GM19328 (cell line): ENCODE measurements at regions not wholly inside any gene's neighbourhood (a gene's known extent, or its start where the extent isn't known, plus 50 kb on each side); places are given as distances from the start of the nearest gene placed in this dataset.
"Not testable (repeated sequence)": the region's sequence is repeated elsewhere in the genome, so short reads cannot be mapped to it uniquely, and the experiment has no call there.

ENCODE experiments used
- ATAC-seq: cut with Tn5 transposase; IDR thresholded peaks from one replicate; pipeline ENCODE4 v1.9.1; 2021; ENCODE audit warnings: mild to moderate bottlenecking, moderate library complexity; ENCODE audit not compliant: unreplicated experiment

GRCh38 chr7:87007038-87007437, 52.4 kb downstream of the ELAPOR2 start:
- ATAC-seq, result no peak

GRCh38 chr7:87004956-87005355, 54.5 kb downstream of the ELAPOR2 start:
- ATAC-seq, result no peak

DNA sequence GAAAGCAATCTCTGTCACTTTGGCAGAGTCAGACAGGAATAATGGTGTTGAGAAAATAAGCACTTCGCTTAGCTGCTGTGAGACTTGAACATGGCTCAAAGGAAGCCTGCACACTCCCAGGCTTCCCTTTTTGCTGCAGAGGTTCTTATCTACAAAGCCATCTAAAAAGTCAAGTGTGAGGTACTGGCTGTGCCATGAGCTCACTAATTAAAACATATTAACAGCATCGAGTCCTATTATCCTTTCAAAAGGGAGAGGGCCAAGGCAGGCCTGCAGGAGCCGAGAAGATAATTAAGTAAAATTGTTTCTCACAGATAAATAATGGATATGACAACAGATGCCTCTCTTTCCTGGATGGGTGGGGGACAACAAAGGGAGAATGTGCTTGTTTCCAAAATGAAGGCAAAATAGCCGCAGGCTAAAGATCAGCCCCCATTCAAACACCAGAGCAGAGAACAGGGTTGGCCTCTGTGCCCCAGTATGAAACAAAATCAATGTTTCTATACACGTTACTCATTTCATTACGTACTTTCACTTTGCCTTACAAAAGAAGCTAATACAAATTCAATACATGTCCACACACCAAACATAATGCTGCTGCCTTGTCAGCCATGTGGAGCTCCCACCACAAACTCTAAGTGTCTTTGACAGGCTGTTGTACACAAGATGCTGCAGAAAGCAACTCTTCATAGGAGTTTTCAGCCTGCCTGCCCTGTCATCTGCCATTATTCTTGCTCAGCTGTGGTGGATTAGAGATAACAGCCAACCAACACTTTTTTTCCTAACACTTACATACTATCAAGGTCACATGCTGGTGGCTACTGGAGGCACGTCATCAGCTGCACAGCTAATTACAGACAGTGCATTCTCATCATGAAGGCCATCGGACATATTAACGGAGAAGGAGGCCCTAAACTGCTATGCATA, 55.3 kb downstream of the ELAPOR2 start:
- ATAC-seq, result no peak

- no peak for ATAC-seq
Measured at GRCh38 chr7:87001214-87001613, 58.2 kb downstream of the ELAPOR2 start.

DNA sequence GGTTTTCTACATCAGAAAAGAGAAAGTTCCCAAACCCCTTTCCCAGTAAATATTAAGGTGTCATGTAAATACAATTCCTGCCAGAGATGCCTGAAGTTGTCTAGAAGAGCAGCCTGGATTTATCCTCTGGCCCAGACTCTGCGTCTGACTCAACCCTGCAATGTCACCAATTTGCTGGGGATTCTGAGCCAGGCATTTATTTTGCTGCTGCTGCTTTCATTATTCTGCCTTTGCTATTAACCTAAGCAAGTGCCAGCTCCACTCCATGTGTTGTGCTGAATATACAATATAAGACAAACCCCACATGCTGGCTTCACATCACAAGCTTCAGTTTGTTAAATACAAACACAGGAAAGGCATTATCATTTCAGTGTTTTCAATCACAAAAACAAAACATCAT, 59.1 kb downstream of the ELAPOR2 start:
- no peak for ATAC-seq

DNA sequence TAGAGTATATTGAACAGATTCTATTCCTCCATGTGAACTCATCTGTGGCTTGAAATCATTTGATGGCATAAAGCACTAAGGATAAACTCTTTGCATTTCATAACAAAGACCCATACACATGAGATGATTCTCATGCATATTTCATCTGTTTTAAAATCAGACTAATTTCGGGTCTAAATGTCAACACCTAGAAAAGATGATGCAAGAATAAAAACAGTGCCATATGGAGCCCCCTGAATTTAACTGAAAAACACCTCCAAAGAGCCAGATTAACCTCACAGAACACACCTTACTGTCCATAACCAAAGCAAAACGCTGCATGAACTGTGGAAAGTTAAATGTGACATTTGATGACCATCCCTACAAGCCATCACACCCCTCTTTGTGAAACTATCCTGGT, 59.7 kb downstream of the ELAPOR2 start:
- ATAC-seq, result no peak

DNA sequence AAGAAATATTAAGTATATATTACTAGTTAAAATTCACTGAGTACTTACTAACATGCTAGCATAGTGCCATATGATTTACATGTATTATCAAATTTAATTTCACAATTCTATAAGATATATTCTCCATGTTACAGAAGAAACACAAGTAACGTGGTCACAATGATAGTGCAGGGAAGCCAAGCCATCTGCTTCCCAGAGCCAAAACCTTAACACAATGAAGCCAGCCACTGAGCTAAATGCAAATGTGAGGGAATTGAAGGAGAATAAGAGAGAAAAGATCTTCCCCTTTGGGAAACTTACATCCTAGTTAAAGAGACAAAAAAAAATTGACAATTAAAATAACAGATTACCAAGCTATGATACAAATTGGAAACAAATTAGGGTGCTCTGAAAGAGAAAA, 63.6 kb downstream of the ELAPOR2 start:
- no peak for ATAC-seq

DNA sequence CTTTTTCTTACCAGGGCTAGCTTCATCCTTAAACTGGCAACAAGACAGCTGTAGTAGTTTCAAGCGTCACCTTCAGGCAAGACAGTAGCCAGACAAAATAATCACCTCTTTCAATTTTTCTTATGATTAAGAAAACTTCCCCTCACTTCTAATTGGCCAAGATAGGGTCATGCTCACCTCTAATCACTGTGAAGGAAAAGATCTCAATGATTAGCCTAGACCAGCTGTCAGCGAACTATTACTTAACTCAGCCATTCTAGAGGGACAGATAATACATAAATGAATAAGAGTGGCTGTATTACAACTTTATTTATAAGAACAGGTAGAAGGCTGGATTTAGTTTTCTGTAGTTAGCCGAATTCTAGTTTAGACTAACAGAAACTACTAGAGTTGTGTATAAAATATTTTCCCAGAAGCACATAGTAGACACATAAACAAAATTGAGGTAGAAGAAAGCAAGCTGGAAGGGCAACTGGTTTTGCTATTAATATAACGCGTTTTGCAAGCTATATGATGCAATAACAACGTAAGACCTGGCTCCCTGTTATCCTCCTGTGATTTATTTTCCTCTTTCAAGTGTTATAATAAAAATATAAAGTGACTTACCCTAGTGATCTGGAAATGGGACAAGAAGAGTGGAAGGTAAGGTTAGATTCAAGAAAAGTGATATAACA, 64.3 kb downstream of the ELAPOR2 start:
- no peak for ATAC-seq

DNA sequence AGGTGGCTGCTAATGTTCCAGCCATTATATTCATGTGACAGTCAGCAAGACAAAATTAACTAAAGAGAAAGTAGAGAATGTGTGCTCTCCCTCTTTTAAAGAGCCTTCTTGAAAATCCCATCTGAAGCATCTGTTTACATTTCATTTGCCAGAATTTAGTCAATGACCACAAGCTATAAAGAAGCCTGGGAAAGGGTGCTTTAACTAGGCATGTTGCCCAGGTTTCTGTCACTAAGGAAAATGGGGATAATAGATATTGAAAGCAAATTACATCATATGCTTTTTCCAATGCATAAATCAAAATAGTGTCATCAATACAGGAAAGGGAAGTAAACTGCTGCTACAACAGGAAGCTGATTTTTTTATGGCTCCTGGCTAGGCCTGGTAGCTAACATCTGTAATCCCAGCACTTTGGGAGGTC, 67.7 kb downstream of the ELAPOR2 start:
- ATAC-seq, result no peak

DNA sequence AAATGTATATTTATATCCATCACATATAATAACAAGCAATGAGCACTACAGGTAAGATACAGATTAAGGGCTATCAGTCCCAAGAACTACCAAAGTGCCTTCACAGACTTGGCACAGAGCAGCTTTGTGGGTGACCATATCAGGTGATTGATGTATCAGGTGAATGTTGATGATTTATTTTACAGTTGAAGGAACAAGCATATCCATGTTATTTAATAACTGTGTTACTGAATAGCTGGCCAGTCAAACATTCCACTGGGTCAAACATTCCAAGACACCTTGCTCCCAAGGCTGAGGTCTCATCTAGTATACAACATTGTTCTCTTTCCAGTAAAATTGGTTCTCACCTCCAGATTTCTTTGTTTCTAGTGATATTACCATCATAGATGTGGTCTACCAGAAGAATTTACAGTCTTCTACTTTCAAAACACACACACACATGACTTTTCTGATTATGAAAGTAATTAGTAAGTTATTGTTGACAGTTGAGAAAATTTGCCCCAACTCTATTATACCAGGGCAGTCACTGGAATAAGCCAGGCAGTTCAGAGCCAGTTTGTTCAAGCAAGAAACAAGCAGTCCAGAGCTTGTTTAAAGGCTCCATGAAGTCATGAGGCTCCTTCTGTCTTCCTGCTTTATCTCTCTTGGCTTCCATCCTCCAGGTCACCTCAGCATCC, 68.2 kb downstream of the ELAPOR2 start:
- no peak for ATAC-seq

DNA sequence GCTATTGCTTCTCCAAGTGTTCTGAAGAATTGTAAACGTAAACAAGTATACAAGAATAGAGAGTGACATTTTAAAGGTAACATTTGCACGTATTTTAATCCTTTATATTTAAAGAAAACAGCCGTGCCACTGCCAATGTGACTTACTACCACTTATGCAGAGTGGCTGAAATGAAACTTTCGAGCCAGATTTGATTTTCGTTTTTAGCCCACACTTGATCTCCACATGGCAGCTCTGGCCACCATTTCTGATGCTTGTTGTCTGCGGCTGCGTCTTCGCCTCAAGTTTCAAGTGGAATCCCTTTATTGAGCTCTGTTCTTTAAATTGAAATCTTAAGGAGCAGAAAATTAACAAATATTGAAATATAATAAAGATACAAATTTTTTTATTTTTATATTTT, 70.0 kb downstream of the ELAPOR2 start:
- no peak for ATAC-seq

GRCh38 chr7:86987834-86988233, 71.6 kb downstream of the ELAPOR2 start:
- ATAC-seq, result not testable (repeated sequence)

DNA sequence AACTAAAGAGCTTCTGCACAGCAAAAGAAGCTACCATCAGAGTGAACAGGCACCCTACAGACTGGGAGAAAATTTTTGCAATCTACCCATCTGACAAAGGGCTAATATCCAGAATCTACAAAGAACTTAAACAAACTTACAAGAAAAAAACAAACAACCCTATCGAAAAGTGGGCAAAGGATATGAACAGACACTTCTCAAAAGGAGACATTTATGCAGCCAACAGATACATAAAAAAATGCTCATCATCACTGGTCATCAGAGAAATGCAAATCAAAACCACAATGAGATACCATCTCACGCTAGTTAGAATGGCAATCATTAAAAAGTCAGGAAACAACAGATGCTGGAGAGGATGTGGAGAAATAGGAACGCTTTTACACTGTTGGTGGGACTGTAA, 72.1 kb downstream of the ELAPOR2 start:
- ATAC-seq, result not testable (repeated sequence)

GRCh38 chr7:86985342-86985741, 74.1 kb downstream of the ELAPOR2 start:
- not testable (repeated sequence) for ATAC-seq

DNA sequence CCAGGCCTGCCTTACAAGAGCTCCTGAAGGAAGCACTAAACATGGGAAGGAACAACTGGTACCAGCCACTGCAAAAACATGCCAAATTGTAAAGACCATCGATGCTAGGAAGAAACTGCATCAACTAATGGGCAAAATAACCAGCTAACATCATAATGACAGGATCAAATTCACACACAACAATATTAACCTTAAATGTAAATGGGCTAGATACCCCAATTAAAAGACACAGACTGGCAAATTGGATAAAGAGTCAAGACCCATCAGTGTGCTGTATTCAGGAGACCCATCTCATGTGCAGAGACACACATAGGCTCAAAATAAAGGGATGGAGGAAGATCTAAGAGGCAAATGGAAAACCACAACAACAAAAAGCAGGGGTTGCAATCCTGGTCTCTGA, 75.8 kb downstream of the ELAPOR2 start:
- not testable (repeated sequence) for ATAC-seq

GRCh38 chr7:86981937-86982336, 77.5 kb downstream of the ELAPOR2 start:
- not testable (repeated sequence) for ATAC-seq

DNA sequence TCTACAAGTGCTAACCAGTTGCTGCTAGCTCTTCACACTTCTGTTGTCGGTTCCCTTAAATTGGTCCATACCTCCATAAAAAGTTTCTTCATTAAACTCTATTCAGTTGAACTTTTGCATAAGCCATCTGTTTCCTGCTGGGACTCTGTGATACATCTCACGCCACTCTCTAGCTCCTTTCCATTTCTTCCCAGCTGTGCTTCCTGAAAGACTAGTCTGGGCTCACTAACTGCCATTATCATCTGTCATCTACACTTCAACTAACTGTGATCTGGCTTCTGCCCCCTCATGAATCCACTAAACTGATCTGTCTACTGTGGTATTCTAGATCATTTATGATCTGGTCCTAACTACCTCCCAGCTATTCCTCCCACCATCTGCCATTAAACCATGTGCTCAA, 78.3 kb downstream of the ELAPOR2 start:
- no peak for ATAC-seq

GRCh38 chr7:86980223-86980622, 79.2 kb downstream of the ELAPOR2 start:
- no peak for ATAC-seq

GRCh38 chr7:86978808-86979506, 80.5 kb downstream of the ELAPOR2 start:
- ATAC-seq, result peak; percentile 89

DNA sequence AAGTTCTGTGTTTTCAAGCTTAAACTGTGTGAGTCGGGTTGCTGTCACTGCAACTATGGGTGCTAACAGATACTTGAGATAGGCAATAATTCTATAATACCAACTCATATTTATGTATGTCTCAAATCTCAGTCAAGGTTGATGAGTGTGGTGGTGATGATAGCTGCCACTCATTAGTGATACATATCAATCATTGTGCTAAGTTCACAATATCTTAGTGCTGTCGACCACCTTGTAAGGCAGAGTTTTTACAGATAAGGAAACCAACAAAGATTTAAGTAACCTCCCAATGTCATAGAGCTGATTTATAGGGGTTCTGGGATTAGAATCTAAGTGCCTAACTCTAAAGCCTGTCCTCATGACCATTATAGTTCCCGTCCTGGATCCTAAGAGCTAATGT, 82.5 kb downstream of the ELAPOR2 start:
- ATAC-seq, result no peak

DNA sequence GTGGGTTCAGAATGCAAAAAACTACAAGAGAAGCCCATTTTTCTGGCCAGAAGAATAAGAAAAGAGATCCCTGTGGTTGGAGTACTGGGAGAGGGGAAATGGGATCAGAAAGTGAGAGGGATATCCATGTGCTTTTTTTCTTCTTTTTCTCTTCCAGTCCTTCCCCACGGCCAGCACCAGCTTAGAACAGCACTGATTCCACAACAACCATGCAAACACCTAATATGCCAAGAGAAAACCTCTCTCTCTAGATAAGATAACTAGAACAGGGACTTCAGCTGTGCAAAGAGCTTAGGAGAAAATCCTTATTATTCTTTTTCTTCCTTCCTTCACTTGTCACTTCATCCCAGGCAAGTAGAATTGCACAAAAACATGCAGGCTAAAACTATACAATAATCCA, 83.5 kb downstream of the ELAPOR2 start:
- no peak for ATAC-seq
